BLaER1 (cell line): ENCODE measurements at regions not wholly inside any gene's neighbourhood (a gene's known extent, or its start where the extent isn't known, plus 50 kb on each side); places are given as distances from the start of the nearest gene placed in this dataset.

Experiments
- H3K27ac ChIP-seq: shearing (Covaris generic); formaldehyde crosslinking; 2 replicates; pipeline ENCODE4 v1.8.1; 2022
- H3K27me3 ChIP-seq: shearing (Covaris generic); formaldehyde crosslinking; 2 replicates; pipeline ENCODE4 v1.8.1; 2022
- H3K36me3 ChIP-seq: shearing (Covaris generic); formaldehyde crosslinking; 2 replicates; pipeline ENCODE4 v1.8.1; 2022
- H3K4me1 ChIP-seq: shearing (Covaris generic); formaldehyde crosslinking; 2 replicates; pipeline ENCODE4 v1.8.1; 2022
- H3K4me2 ChIP-seq: shearing (Covaris generic); formaldehyde crosslinking; 2 replicates; pipeline ENCODE4 v1.8.1; 2022
- H3K4me3 ChIP-seq: shearing (Covaris generic); formaldehyde crosslinking; 2 replicates; pipeline ENCODE4 v1.8.1; 2022
- H3K9ac ChIP-seq: shearing (Covaris generic); formaldehyde crosslinking; 2 replicates; pipeline ENCODE4 v1.8.1; 2022
- H3K9me3 ChIP-seq: shearing (Covaris generic); formaldehyde crosslinking; 2 replicates; pipeline ENCODE4 v1.8.1; 2022
- H4K20me1 ChIP-seq: shearing (Covaris generic); formaldehyde crosslinking; 2 replicates; pipeline ENCODE4 v1.8.1; 2022
- Cebpa-rat ChIP-seq: shearing (Covaris generic); IDR thresholded peaks from 2 replicates; pipeline ENCODE4 v1.8.1; 2022

GRCh38 chr17:62194401-62194800 is 129.3 kb upstream of the MED13 start:
- no peaks in the 10 kb centered on the region for H4K20me1 ChIP-seq
- no peaks in the 10 kb centered on the region for H3K27me3 ChIP-seq
- no peak overlapping the region for H3K4me2 ChIP-seq
- no peaks in the 10 kb centered on the region for H3K36me3 ChIP-seq
- no peaks in the 10 kb centered on the region for H3K9me3 ChIP-seq
- TF ChIP-seq Cebpa-rat: no peak
- H3K9ac ChIP-seq: no peak overlapping the region
- H3K4me1 ChIP-seq: no peaks in the 10 kb centered on the region
- H3K4me3 ChIP-seq: no peak overlapping the region
- no peak overlapping the region for H3K27ac ChIP-seq

- H3K27me3 ChIP-seq: no peaks in the 10 kb centered on the region
- H4K20me1 ChIP-seq: no peaks in the 10 kb centered on the region
- H3K9ac ChIP-seq: no peak overlapping the region
- H3K4me1 ChIP-seq: no peaks in the 10 kb centered on the region
- no peak for TF ChIP-seq Cebpa-rat
- no peak overlapping the region for H3K4me2 ChIP-seq
- no peaks in the 10 kb centered on the region for H3K36me3 ChIP-seq
- H3K27ac ChIP-seq: no peak overlapping the region
- no peaks in the 10 kb centered on the region for H3K9me3 ChIP-seq
- H3K4me3 ChIP-seq: no peak overlapping the region
Observed at GRCh38 chr17:62193249-62193648, 128.2 kb upstream of the MED13 start.

DNA sequence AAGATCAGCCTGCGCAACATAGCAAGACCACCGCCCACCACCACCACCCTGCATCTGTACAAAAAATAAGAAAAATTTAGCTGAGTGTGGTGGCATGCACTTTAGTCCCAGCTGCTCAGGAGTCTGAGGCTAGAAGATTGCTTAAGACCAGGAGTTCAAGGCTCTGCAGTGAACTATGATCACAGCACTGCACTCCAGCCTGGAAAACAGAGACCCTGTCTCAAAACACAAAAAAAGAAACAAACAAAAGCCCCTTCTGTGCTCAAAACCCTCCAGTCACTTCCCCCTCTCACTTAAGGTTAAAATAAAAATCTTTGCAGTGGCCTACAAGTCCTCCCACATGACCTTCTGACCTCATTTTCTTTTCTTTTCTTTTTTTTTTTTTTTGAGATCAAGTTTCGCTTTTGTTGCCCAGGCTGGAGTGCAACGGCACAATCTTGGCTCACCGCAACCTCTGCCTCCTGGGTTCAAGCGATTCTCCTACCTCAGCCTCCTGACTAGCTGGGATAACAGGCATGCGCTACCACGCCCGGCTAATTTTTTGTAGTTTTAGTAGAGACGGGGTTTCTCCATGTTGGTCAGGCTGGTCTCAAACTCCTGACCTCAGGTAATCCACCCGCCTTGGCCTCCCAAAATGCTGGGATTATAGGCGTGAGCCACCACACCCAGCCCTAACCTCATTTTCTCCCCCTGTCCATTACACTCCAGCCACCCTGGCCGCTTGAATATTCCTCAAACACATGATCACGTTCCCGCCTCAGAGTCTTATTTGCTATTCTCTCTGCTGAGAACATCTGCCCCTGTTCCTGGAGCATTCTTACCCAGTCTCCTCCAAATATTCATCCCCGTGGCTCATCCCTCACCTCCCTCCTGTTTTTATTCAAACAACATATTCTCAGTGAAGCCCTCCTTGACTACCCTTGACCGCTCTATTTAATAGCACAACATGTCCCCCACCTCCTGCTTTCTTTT is 126.6 kb upstream of the MED13 start:
- Histone ChIP-seq H3K9ac (no peak overlapping the region), H4K20me1 (no peaks in the 10 kb centered on the region), H3K9me3 (no peaks in the 10 kb centered on the region), H3K4me1 (no peaks in the 10 kb centered on the region), H3K27ac (no peak overlapping the region), H3K4me2 (no peak overlapping the region), H3K36me3 (no peaks in the 10 kb centered on the region), H3K27me3 (no peaks in the 10 kb centered on the region), H3K4me3 (no peak overlapping the region)
- no peak for TF ChIP-seq Cebpa-rat

GRCh38 chr17:62189377-62189776 is 124.3 kb upstream of the MED13 start:
- no peaks in the 10 kb centered on the region for H3K9me3 ChIP-seq
- no peaks in the 10 kb centered on the region for H4K20me1 ChIP-seq
- no peaks in the 10 kb centered on the region for H3K27me3 ChIP-seq
- H3K9ac ChIP-seq: no peak overlapping the region
- TF ChIP-seq Cebpa-rat: no peak
- no peak overlapping the region for H3K4me2 ChIP-seq
- no peaks in the 10 kb centered on the region for H3K4me1 ChIP-seq
- no peak overlapping the region for H3K27ac ChIP-seq
- no peak overlapping the region for H3K4me3 ChIP-seq
- H3K36me3 ChIP-seq: no peaks in the 10 kb centered on the region

- no peak overlapping the region for H3K27ac ChIP-seq
- no peaks in the 10 kb centered on the region for H3K9me3 ChIP-seq
- no peaks in the 10 kb centered on the region for H3K36me3 ChIP-seq
- no peaks in the 10 kb centered on the region for H3K4me1 ChIP-seq
- no peak overlapping the region for H3K4me3 ChIP-seq
- no peak overlapping the region for H3K9ac ChIP-seq
- no peaks in the 10 kb centered on the region for H3K27me3 ChIP-seq
- H4K20me1 ChIP-seq: no peaks in the 10 kb centered on the region
- no peak overlapping the region for H3K4me2 ChIP-seq
- no peak for TF ChIP-seq Cebpa-rat
Observed at GRCh38 chr17:62188713-62189112, 123.6 kb upstream of the MED13 start.

DNA sequence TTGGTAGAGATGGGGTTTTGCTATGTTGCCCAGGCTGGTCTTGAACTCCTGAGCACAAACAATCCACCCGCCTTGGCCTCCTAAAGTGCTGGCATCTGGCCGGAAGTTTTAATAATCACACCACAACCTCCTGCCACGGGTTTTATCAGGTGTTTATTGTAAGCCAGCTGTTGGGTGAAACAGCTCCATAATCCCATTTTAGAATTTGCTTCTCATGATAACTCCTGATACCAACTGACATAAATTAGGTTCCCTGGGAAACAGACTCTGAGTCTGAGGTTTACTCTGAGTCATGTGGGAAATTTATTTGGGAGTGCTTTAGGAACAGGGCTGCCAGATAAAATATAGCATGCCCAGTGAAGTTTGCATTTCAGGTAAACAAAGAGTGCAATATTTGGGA is 122.6 kb upstream of the MED13 start:
- Histone ChIP-seq H3K36me3 (no peaks in the 10 kb centered on the region), H3K9me3 (no peaks in the 10 kb centered on the region), H3K4me2 (no peak overlapping the region), H4K20me1 (no peaks in the 10 kb centered on the region), H3K4me3 (no peak overlapping the region), H3K9ac (no peak overlapping the region), H3K27ac (no peak overlapping the region), H3K27me3 (no peaks in the 10 kb centered on the region), H3K4me1 (no peaks in the 10 kb centered on the region)
- no peak for TF ChIP-seq Cebpa-rat

- H3K4me1 ChIP-seq: no peaks in the 10 kb centered on the region
- H3K9ac ChIP-seq: no peak overlapping the region
- H3K27me3 ChIP-seq: no peaks in the 10 kb centered on the region
- TF ChIP-seq Cebpa-rat: no peak
- H3K36me3 ChIP-seq: no peaks in the 10 kb centered on the region
- H3K4me2 ChIP-seq: no peak overlapping the region
- no peak overlapping the region for H3K4me3 ChIP-seq
- no peaks in the 10 kb centered on the region for H4K20me1 ChIP-seq
- no peaks in the 10 kb centered on the region for H3K9me3 ChIP-seq
- no peak overlapping the region for H3K27ac ChIP-seq
Observed at GRCh38 chr17:62186841-62187240, 121.8 kb upstream of the MED13 start.

DNA sequence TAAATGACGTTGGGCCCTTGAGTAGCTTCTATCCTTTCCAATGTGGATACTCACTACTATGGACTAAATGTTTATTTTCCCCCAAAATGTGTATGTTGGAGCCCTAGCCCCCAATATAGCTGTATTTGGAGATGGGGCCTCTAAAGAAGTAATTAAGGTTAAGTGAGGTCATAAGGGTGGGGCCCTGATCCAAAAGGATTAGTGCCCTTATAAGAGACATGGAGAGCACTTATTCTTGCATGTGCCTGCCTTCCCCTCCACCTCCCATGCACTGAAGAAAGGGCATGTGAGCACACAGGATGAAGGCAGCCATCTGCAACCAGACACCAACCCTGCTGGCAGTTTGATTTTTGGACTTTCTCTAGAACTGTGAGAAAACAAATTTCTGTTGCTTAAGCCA is 115.7 kb upstream of the MED13 start:
- Histone ChIP-seq H3K27me3 (no peaks in the 10 kb centered on the region), H3K4me2 (no peak overlapping the region), H4K20me1 (no peaks in the 10 kb centered on the region), H3K27ac (no peak overlapping the region), H3K9ac (no peak overlapping the region), H3K4me1 (no peaks in the 10 kb centered on the region), H3K4me3 (no peak overlapping the region), H3K9me3 (peaks cover 14% of the 10 kb centered on the region), H3K36me3 (no peaks in the 10 kb centered on the region)
- TF ChIP-seq Cebpa-rat: no peak

DNA sequence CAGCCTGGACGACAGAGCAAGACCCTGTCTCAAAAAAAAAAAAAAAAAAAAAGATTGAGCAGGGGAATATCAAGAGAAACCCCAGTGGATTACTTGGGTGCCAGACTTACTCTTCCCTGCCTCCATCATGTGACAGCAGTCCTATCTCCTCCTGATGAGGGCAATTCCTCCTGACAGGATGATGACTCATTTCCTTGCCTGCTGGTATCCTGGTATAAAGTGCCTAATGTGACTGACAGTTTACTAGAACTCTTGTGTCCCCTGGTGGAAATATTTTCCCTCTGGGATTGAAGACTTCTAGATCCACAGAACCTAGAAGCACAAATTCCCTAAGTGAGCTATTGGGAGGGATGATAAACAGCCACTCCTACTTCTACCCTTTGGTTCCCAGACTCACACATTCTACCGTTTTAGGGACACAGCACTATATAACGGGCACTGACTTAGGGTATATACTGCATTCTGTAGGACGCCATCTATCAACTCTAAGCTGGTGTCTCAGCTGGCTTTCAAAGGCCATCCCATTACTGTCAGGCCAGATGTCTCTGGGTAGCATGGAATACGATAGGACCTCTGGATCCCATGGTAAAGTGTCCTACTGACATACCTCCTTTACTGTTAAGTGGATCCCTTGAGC is 114.6 kb upstream of the MED13 start:
- Histone ChIP-seq H3K4me2 (no peak overlapping the region), H3K4me3 (no peak overlapping the region), H4K20me1 (no peaks in the 10 kb centered on the region), H3K27ac (no peak overlapping the region), H3K4me1 (no peaks in the 10 kb centered on the region), H3K9me3 (peaks cover 14% of the 10 kb centered on the region), H3K27me3 (no peaks in the 10 kb centered on the region), H3K36me3 (no peaks in the 10 kb centered on the region), H3K9ac (no peak overlapping the region)
- no peak for TF ChIP-seq Cebpa-rat

DNA sequence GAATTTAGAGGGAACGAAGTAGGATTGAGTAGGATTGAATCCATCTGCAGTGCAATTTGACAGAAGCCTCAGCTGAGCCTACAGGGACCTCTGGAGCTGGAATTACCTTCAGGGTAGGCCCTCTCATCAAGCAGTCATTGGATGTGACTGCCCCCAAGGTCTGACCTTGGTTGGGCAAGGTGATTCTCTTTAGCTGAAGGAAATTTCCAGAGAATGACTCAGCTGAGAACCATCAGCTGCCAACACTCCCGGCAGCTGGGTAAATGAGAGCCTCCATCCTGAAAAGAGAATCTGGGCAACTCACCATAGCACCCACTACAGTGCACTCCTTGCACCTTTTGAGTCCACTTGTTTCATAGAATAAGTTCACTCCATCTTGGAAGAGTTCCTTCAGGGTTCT is 113.5 kb upstream of the MED13 start:
- no peak overlapping the region for H3K27ac ChIP-seq
- no peak overlapping the region for H3K4me2 ChIP-seq
- no peak overlapping the region for H3K4me3 ChIP-seq
- H3K36me3 ChIP-seq: no peaks in the 10 kb centered on the region
- no peaks in the 10 kb centered on the region for H4K20me1 ChIP-seq
- TF ChIP-seq Cebpa-rat: no peak
- peaks cover 14% of the 10 kb centered on the region for H3K9me3 ChIP-seq
- no peaks in the 10 kb centered on the region for H3K4me1 ChIP-seq
- H3K9ac ChIP-seq: no peak overlapping the region
- H3K27me3 ChIP-seq: no peaks in the 10 kb centered on the region
